ENCODE measurements at regions not wholly inside any gene's neighbourhood (a gene's known extent, or its start where the extent isn't known, plus 50 kb on each side); places are given as distances from the start of the nearest gene placed in this dataset.

DNA sequence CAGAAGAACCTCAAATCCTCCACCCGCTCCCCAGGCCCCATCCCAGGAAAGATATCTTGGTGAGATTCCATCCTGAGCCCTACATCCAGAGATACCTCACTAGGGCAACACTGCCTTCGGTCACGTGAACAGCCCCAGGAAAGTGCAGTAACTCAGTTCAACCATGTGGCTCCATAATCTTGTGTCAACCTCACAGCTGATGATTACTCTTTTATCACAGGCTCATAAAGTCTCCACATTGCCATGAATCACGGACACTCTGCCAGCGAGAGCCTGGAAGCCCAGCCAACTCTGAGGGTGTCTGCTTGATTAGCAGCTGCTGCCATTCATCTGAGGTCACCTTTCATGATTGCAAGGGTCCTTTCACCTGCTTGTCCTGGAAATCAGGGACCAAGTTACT, 175.8 kb upstream of the LRFN2 start:
- ATAC-seq (replicated peaks in 1 of 4): no peak
- WGBS (ENCODE audit: insufficient coverage): 85% methylated on average over 5 of the region's 5 CpGs
- no peaks in the 10 kb centered on the region for H3K9me3 ChIP-seq
- H3K4me3 ChIP-seq (ENCODE audit: control insufficient read depth in 1 of 2, extremely low read depth in 1 of 2, low read length in 1 of 2): no peak overlapping the region
- no peaks in the 10 kb centered on the region for H3K9me3 Mint-ChIP-seq
- H3K27ac Mint-ChIP-seq: no peak overlapping the region
- ChIA-PET POLR2A (no interaction called here), CTCF (no interaction called here)
- peaks cover 0 to 12% of the 10 kb centered on the region in 2 experiments for H3K27me3 ChIP-seq (replicated peaks in 1 of 2; ENCODE audit: control insufficient read depth in 2 of 2, extremely low read depth in 1 of 2, insufficient read depth in 2 of 2, low read length in 1 of 2)
- H3K27ac ChIP-seq (ENCODE audit: low read length): no peak overlapping the region
- no peaks in the 10 kb centered on the region for H3K36me3 ChIP-seq (ENCODE audit: control insufficient read depth in 2 of 2, extremely low read depth in 1 of 2, insufficient read depth in 1 of 2, low read length in 1 of 2)
- no peaks in the 10 kb centered on the region for H3K4me1 Mint-ChIP-seq
- H3K27me3 Mint-ChIP-seq: peaks cover 10 to 11% of the 10 kb centered on the region in 2 donors
- H3K4me3 Mint-ChIP-seq: no peak overlapping the region
- H3K36me3 Mint-ChIP-seq: no peaks in the 10 kb centered on the region
- no peaks in the 10 kb centered on the region for H3K4me1 ChIP-seq (ENCODE audit: control insufficient read depth in 1 of 2, extremely low read depth in 1 of 2, insufficient read depth in 2 of 2, low read length in 2 of 2)
- DNase-seq: no peak

DNA sequence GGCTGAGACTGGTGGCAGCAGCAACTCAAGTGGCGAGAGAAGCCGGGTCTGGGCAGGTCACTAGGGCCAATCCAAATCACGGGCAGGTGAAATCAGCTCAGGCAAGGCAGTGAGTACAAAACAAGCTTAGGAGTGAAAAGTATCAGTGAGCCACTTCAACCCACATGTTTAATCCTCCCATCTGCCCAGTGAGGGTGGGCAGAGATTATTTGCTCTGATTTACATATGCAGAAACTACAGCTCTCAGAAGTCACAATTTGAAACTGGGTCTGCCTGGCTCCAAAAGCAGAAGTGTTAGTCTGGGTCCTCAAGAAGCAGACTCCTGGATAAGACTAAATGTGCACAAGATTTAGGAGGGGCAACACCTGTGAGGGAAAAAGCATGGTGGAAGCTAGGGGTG, 173.7 kb upstream of the LRFN2 start:
- H3K4me3 ChIP-seq (ENCODE audit: control insufficient read depth in 1 of 2, extremely low read depth in 1 of 2, low read length in 1 of 2): no peak overlapping the region
- ChIA-PET CTCF (no interaction called here), POLR2A (no interaction called here)
- DNase-seq (no peak), ATAC-seq (replicated peaks in 1 of 4) (no peak)
- Mint-ChIP-seq H3K4me1 (no peaks in the 10 kb centered on the region), H3K4me3 (no peak overlapping the region), H3K36me3 (no peaks in the 10 kb centered on the region), H3K27me3 (peaks cover 26 to 30% of the 10 kb centered on the region in 2 donors), H3K9me3 (no peaks in the 10 kb centered on the region), H3K27ac (no peak overlapping the region)
- no peaks in the 10 kb centered on the region for H3K9me3 ChIP-seq
- H3K4me1 ChIP-seq (ENCODE audit: control insufficient read depth in 1 of 2, extremely low read depth in 1 of 2, insufficient read depth in 2 of 2, low read length in 2 of 2): no peaks in the 10 kb centered on the region
- H3K27ac ChIP-seq (ENCODE audit: low read length): no peak overlapping the region
- 100% methylated on average over 1 of the region's 3 CpGs for WGBS (ENCODE audit: insufficient coverage)
- peaks cover 6 to 24% of the 10 kb centered on the region in 2 experiments for H3K27me3 ChIP-seq (replicated peaks in 1 of 2; ENCODE audit: control insufficient read depth in 2 of 2, extremely low read depth in 1 of 2, insufficient read depth in 2 of 2, low read length in 1 of 2)
- H3K36me3 ChIP-seq (ENCODE audit: control insufficient read depth in 2 of 2, extremely low read depth in 1 of 2, insufficient read depth in 1 of 2, low read length in 1 of 2): no peaks in the 10 kb centered on the region

DNA sequence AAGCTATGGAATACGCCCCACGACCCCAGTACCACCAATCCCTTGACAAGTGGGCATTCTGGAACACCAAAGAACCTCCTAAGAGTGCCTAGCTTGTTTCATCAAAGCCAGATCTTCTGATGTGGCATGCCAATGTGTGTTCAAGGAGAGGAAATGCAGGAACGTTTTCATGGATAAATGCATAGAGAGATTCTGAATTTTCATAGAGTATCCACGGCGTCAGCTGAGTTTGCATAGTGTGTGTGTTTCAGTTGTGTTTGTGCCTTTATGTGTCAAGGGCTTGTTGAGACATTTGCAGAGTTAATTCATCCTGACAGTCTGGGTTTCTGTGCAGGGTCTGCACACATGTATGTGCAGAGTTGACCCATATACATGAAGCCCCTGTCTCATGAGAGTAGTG, 172.7 kb upstream of the LRFN2 start:
- CTCF ChIA-PET: interaction anchor here in 1 of 2 donors (0.6 kb wide), 1 partner anchor 80 kb away, joined by 4 read pairs; no protein-coding TSS in a partner anchor
- Mint-ChIP-seq H3K36me3 (no peaks in the 10 kb centered on the region), H3K27me3 (peaks cover 34 to 37% of the 10 kb centered on the region in 2 donors), H3K27ac (no peak overlapping the region), H3K9me3 (no peaks in the 10 kb centered on the region), H3K4me1 (no peaks in the 10 kb centered on the region), H3K4me3 (no peak overlapping the region)
- POLR2A ChIA-PET: no interaction called here
- H3K36me3 ChIP-seq (ENCODE audit: control insufficient read depth in 2 of 2, extremely low read depth in 1 of 2, insufficient read depth in 1 of 2, low read length in 1 of 2): no peaks in the 10 kb centered on the region
- no peaks in the 10 kb centered on the region for H3K9me3 ChIP-seq
- DNase-seq (no peak), ATAC-seq (replicated peaks in 1 of 4) (no peak)
- H3K27me3 ChIP-seq (replicated peaks in 1 of 2; ENCODE audit: control insufficient read depth in 2 of 2, extremely low read depth in 1 of 2, insufficient read depth in 2 of 2, low read length in 1 of 2): peaks cover 10 to 34% of the 10 kb centered on the region in 2 experiments
- H3K27ac ChIP-seq (ENCODE audit: low read length): no peak overlapping the region
- H3K4me3 ChIP-seq (ENCODE audit: control insufficient read depth in 1 of 2, extremely low read depth in 1 of 2, low read length in 1 of 2): no peak overlapping the region
- WGBS (ENCODE audit: insufficient coverage): 94% methylated on average over 3 of the region's 5 CpGs
- no peaks in the 10 kb centered on the region for H3K4me1 ChIP-seq (ENCODE audit: control insufficient read depth in 1 of 2, extremely low read depth in 1 of 2, insufficient read depth in 2 of 2, low read length in 2 of 2)

DNA sequence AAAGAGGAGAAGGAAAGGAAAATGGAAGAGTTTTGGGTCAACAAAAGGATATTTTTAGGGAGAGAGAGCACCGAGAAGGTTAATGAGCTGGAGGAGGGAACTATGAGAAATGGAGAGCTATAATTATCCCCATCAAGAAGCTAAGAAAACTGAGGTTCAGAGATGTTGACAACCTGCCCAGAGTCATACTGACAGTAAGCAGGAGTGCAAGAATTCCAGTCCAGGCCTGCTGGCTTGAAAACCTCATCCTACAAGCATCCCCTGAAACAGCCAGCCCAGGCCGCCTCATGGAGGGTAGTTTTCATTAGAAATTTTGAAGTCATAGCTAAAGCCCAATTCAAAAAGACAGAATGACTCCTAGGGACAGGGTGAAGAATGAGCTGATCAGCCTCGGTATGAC, 172.1 kb upstream of the LRFN2 start:
- Histone ChIP-seq H3K27me3 (replicated peaks in 1 of 2; ENCODE audit: control insufficient read depth in 2 of 2, extremely low read depth in 1 of 2, insufficient read depth in 2 of 2, low read length in 1 of 2) (peaks cover 10 to 40% of the 10 kb centered on the region in 2 experiments), H3K36me3 (ENCODE audit: control insufficient read depth in 2 of 2, extremely low read depth in 1 of 2, insufficient read depth in 1 of 2, low read length in 1 of 2) (no peaks in the 10 kb centered on the region), H3K4me1 (ENCODE audit: control insufficient read depth in 1 of 2, extremely low read depth in 1 of 2, insufficient read depth in 2 of 2, low read length in 2 of 2) (no peaks in the 10 kb centered on the region), H3K27ac (ENCODE audit: low read length) (no peak overlapping the region), H3K4me3 (ENCODE audit: control insufficient read depth in 1 of 2, extremely low read depth in 1 of 2, low read length in 1 of 2) (no peak overlapping the region), H3K9me3 (no peaks in the 10 kb centered on the region)
- Mint-ChIP-seq H3K4me3 (no peak overlapping the region), H3K27me3 (peaks cover 35 to 41% of the 10 kb centered on the region in 2 donors), H3K36me3 (no peaks in the 10 kb centered on the region), H3K9me3 (no peaks in the 10 kb centered on the region), H3K4me1 (no peaks in the 10 kb centered on the region), H3K27ac (no peak overlapping the region)
- CTCF ChIA-PET: no interaction called here
- no peak for DNase-seq
- WGBS (ENCODE audit: insufficient coverage): no CpG with 5 or more reads among the region's 3 CpGs
- POLR2A ChIA-PET: no interaction called here
- no peak for ATAC-seq (replicated peaks in 1 of 4)

DNA sequence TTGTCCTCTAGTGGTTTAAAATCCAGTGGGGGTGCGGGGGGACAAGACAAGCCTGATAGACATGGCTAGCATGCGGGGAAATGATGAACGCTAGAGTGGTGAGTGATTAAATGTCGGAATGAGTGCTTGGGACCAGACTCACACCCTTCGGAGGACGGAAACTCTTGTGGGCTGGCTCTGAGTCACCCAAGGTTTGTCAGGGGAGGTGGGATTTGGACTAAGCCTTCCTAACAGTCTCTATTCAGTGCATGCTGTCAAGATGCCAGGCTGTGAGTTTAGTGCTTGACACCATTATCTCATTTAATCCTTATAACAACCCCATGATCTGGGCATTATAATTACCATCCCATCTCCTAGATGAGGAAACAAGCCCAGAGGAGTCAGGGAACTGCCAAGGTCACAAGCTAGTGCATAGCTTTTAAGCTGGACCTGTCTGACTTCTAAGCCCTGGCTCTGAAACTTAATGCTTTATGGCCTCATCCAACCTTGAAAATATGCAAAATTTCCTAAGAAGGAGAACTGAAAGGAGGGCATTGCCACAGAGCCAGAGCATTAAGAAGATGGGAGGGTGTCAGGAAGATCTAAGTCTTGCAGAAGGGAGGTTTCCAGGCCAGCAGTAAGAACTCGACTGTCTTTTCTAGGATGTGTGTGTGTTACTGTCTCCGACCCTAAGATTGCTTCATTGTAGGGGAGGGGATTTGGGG, 168.7 kb upstream of the LRFN2 start:
- H3K4me3 Mint-ChIP-seq: no peak overlapping the region
- peaks cover 50 to 55% of the 10 kb centered on the region in 2 donors for H3K27me3 Mint-ChIP-seq
- no peaks in the 10 kb centered on the region for H3K9me3 Mint-ChIP-seq
- H3K27ac ChIP-seq (ENCODE audit: low read length): no peak overlapping the region
- DNase-seq (no peak), ATAC-seq (replicated peaks in 1 of 4) (no peak)
- WGBS (ENCODE audit: insufficient coverage): 88% methylated on average over 3 of the region's 8 CpGs
- no peak overlapping the region for H3K4me3 ChIP-seq (ENCODE audit: control insufficient read depth in 1 of 2, extremely low read depth in 1 of 2, low read length in 1 of 2)
- H3K9me3 ChIP-seq: no peaks in the 10 kb centered on the region
- no peaks in the 10 kb centered on the region for H3K4me1 Mint-ChIP-seq
- no peaks in the 10 kb centered on the region for H3K4me1 ChIP-seq (ENCODE audit: control insufficient read depth in 1 of 2, extremely low read depth in 1 of 2, insufficient read depth in 2 of 2, low read length in 2 of 2)
- no peak overlapping the region for H3K27ac Mint-ChIP-seq
- ChIA-PET POLR2A (no interaction called here), CTCF (no interaction called here)
- no peaks in the 10 kb centered on the region for H3K36me3 Mint-ChIP-seq
- H3K36me3 ChIP-seq (ENCODE audit: control insufficient read depth in 2 of 2, extremely low read depth in 1 of 2, insufficient read depth in 1 of 2, low read length in 1 of 2): no peaks in the 10 kb centered on the region
- H3K27me3 ChIP-seq (replicated peaks in 1 of 2; ENCODE audit: control insufficient read depth in 2 of 2, extremely low read depth in 1 of 2, insufficient read depth in 2 of 2, low read length in 1 of 2): peaks cover 15 to 50% of the 10 kb centered on the region in 2 experiments

DNA sequence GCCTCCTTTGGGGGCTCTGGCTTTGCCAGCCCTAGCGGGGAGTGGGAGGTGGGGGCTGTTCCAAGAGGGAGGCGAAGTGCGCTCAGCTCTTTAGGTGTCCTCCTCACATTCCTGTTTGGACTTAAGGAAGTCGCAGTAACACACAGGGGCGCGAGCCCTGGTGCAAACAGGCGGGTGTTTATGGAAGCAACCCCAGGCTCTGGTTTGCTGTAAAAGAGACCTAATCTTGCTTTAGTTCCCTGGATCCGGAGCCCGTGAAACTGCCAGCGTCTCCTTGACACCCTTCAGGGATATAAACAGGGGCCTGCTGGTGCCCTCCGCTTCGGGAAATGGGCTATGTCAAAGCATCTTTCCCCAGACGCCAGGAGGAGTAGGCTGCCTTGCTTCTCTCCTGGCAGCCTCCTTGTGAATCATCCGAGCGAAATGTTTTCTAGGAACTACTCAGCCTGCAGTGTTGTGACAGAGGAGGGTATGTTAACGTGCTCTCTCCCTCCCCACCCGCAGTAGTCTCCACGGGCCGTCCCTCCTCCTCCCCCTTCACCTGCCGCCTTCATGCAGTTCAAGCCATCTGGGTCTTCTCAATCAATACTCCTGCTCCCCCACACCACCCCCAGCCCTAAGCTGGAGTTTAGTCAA, 168.0 kb upstream of the LRFN2 start:
- peaks cover 50 to 55% of the 10 kb centered on the region in 2 donors for H3K27me3 Mint-ChIP-seq
- ChIA-PET POLR2A (no interaction called here), CTCF (no interaction called here)
- DNase-seq (no peak), ATAC-seq (replicated peaks in 1 of 4) (no peak)
- Histone ChIP-seq H3K27me3 (replicated peaks in 1 of 2; ENCODE audit: control insufficient read depth in 2 of 2, extremely low read depth in 1 of 2, insufficient read depth in 2 of 2, low read length in 1 of 2) (peaks cover 15 to 49% of the 10 kb centered on the region in 2 experiments), H3K36me3 (ENCODE audit: control insufficient read depth in 2 of 2, extremely low read depth in 1 of 2, insufficient read depth in 1 of 2, low read length in 1 of 2) (no peaks in the 10 kb centered on the region), H3K27ac (ENCODE audit: low read length) (no peak overlapping the region), H3K4me3 (ENCODE audit: control insufficient read depth in 1 of 2, extremely low read depth in 1 of 2, low read length in 1 of 2) (no peak overlapping the region), H3K4me1 (ENCODE audit: control insufficient read depth in 1 of 2, extremely low read depth in 1 of 2, insufficient read depth in 2 of 2, low read length in 2 of 2) (no peaks in the 10 kb centered on the region), H3K9me3 (no peaks in the 10 kb centered on the region)
- no peaks in the 10 kb centered on the region for H3K4me1 Mint-ChIP-seq
- no peaks in the 10 kb centered on the region for H3K36me3 Mint-ChIP-seq
- H3K27ac Mint-ChIP-seq: no peak overlapping the region
- no peaks in the 10 kb centered on the region for H3K9me3 Mint-ChIP-seq
- WGBS (ENCODE audit: insufficient coverage): 13% methylated on average over 13 of the region's 20 CpGs
- H3K4me3 Mint-ChIP-seq: no peak overlapping the region
